H9 (cell line): ENCODE measurements at regions not wholly inside any gene's neighbourhood (a gene's known extent, or its start where the extent isn't known, plus 50 kb on each side); places are given as distances from the start of the nearest gene placed in this dataset.

Source experiments
- DNase-seq: peaks from one replicate; pipeline ENCODE4 v3.0.0-alpha.2; 2017
- H2AFZ ChIP-seq: one replicate; pipeline ENCODE4 v1.6.1; 2013; ENCODE audit warnings: mild to moderate bottlenecking, low read length, control low read depth, moderate library complexity
- H2AK5ac ChIP-seq: 2 replicates; pipeline ENCODE4 v1.6.1; 2013; ENCODE audit warnings: low read length, control low read depth, mixed read lengths; ENCODE audit not compliant: insufficient read length
- H2BK120ac ChIP-seq: one replicate; pipeline ENCODE4 v1.6.1; 2013; ENCODE audit warnings: low read depth, mild to moderate bottlenecking, low read length, control low read depth, inconsistent platforms; ENCODE audit not compliant: poor library complexity, severe bottlenecking
- H2BK12ac ChIP-seq: 2 replicates; pipeline ENCODE4 v1.6.1; 2013; ENCODE audit warnings: low read length, control low read depth, mixed read lengths, low read depth; ENCODE audit not compliant: insufficient read length
- H2BK15ac ChIP-seq: 2 replicates; pipeline ENCODE4 v1.6.1; 2013; ENCODE audit warnings: low read depth, low read length, control low read depth
- H2BK20ac ChIP-seq: one replicate; pipeline ENCODE4 v1.6.1; 2013; ENCODE audit warnings: low read depth, mild to moderate bottlenecking, low read length, control low read depth, inconsistent platforms; ENCODE audit not compliant: poor library complexity, severe bottlenecking
- H2BK5ac ChIP-seq: 2 replicates; pipeline ENCODE4 v1.6.1; 2013; ENCODE audit warnings: low read length, control low read depth, mixed read lengths; ENCODE audit not compliant: insufficient read length
- H3K14ac ChIP-seq: 2 replicates; pipeline ENCODE4 v1.6.1; 2013; ENCODE audit warnings: low read length, control low read depth; ENCODE audit not compliant: insufficient read depth
- H3K18ac ChIP-seq: 2 replicates; pipeline ENCODE4 v1.6.1; 2013; ENCODE audit warnings: low read depth, mild to moderate bottlenecking, mixed read lengths, low read length, control low read depth; ENCODE audit not compliant: insufficient read length
- H3K23ac ChIP-seq: 2 replicates; pipeline ENCODE4 v1.6.1; 2013; ENCODE audit warnings: low read length, control low read depth, mixed read lengths, low read depth; ENCODE audit not compliant: insufficient read length
- H3K23me2 ChIP-seq: 2 replicates; pipeline ENCODE4 v1.6.1; 2013; ENCODE audit warnings: low read depth, mild to moderate bottlenecking, mixed read lengths, low read length, control low read depth; ENCODE audit not compliant: insufficient read length, poor library complexity, severe bottlenecking
- H3K27ac ChIP-seq: 2 replicates; pipeline ENCODE4 v1.5.1; 2013; ENCODE audit warnings: low read length, control low read depth, mixed read lengths, low read depth; ENCODE audit not compliant: insufficient read length
- H3K27me3 ChIP-seq: 2 replicates; pipeline ENCODE4 v1.6.1; 2013; ENCODE audit warnings: low read length, control low read depth, inconsistent platforms; ENCODE audit not compliant: insufficient read depth
- H3K4ac ChIP-seq: 2 replicates; pipeline ENCODE4 v1.6.1; 2013; ENCODE audit warnings: low read depth, mild to moderate bottlenecking, control low read depth, inconsistent platforms, low read length, moderate library complexity
- H3K4me1 ChIP-seq: 2 replicates; pipeline ENCODE4 v1.6.1; 2013; ENCODE audit warnings: low read length, control low read depth, inconsistent platforms; ENCODE audit not compliant: insufficient read depth
- H3K4me2 ChIP-seq: 2 replicates; pipeline ENCODE4 v1.6.1; 2013; ENCODE audit warnings: low read length, control low read depth, mixed read lengths; ENCODE audit not compliant: insufficient read length, insufficient read depth
- H3K56ac ChIP-seq: 2 replicates; pipeline ENCODE4 v1.6.1; 2013; ENCODE audit warnings: low read depth, mild to moderate bottlenecking, mixed read lengths, low read length, control low read depth; ENCODE audit not compliant: insufficient read length
- H3K79me1 ChIP-seq: 2 replicates; pipeline ENCODE4 v1.6.1; 2013; ENCODE audit warnings: low read depth, mild to moderate bottlenecking, moderate library complexity, low read length, control low read depth, inconsistent platforms; ENCODE audit not compliant: insufficient read depth, poor library complexity, severe bottlenecking
- H3K79me2 ChIP-seq: 2 replicates; pipeline ENCODE4 v1.6.1; 2013; ENCODE audit warnings: low read length, control low read depth, inconsistent platforms; ENCODE audit not compliant: insufficient read depth
- H3K9ac ChIP-seq: 2 replicates; pipeline ENCODE4 v1.6.1; 2013; ENCODE audit warnings: low read length, control low read depth, mixed read lengths; ENCODE audit not compliant: insufficient read length; ENCODE audit errors: extremely low read depth
- H3K9me3 ChIP-seq: one replicate; pipeline ENCODE4 v1.6.1; 2013; ENCODE audit warnings: low read depth, low read length, inconsistent platforms; ENCODE audit not compliant: control insufficient read depth
- H3T11ph ChIP-seq: one replicate; pipeline ENCODE4 v1.6.1; 2013; ENCODE audit warnings: mild to moderate bottlenecking, low read length, control low read depth, inconsistent platforms
- H4K20me1 ChIP-seq: one replicate; pipeline ENCODE4 v1.6.1; 2013; ENCODE audit not compliant: control insufficient read depth, insufficient read length, insufficient read depth
- H4K5ac ChIP-seq: 2 replicates; pipeline ENCODE4 v1.6.1; 2013; ENCODE audit warnings: low read depth, mild to moderate bottlenecking, mixed read lengths, low read length, control low read depth; ENCODE audit not compliant: insufficient read length
- H4K8ac ChIP-seq: replicated peaks from 2 replicates; pipeline ENCODE4 v1.6.1; 2013; ENCODE audit warnings: low read length, control low read depth, mixed read lengths, low read depth; ENCODE audit not compliant: insufficient read length
- H4K91ac ChIP-seq: 2 replicates; pipeline ENCODE4 v1.6.1; 2013; ENCODE audit warnings: low read depth, mild to moderate bottlenecking, moderate library complexity, mixed read lengths, low read length, control low read depth; ENCODE audit not compliant: insufficient read length
- H3K27ac Mint-ChIP-seq, 3 experiments: 2 replicates in 2 of 3; 3 replicates in 1 of 3; pipeline ENCODE4 v1.8.0; 2020 to 2021; ENCODE audit warnings: mixed read lengths in 3 of 3, mild to moderate bottlenecking in 1 of 3, moderate library complexity in 1 of 3
- H3K27me3 Mint-ChIP-seq: 2 replicates; pipeline ENCODE4 v1.8.0; 2021; ENCODE audit warnings: low read depth, mild to moderate bottlenecking, moderate library complexity, mixed read lengths
- H3K36me3 Mint-ChIP-seq, 3 experiments: 2 replicates in 2 of 3; 3 replicates in 1 of 3; pipeline ENCODE4 v1.8.0; 2020 to 2021; ENCODE audit warnings: low read depth in 3 of 3, mixed read lengths in 3 of 3; ENCODE audit not compliant: insufficient read depth in 1 of 3
- H3K4me1 Mint-ChIP-seq, 2 experiments: 2 replicates each; pipeline ENCODE4 v1.8.0; 2020; ENCODE audit warnings: mixed read lengths in 2 of 2
- H3K4me3 Mint-ChIP-seq, 2 experiments: 2 replicates in 1 of 2; 3 replicates in 1 of 2; pipeline ENCODE4 v1.8.0; 2020 to 2021; ENCODE audit warnings: mild to moderate bottlenecking in 2 of 2, mixed read lengths in 2 of 2, moderate library complexity in 1 of 2
- H3K9me3 Mint-ChIP-seq, 2 experiments: 2 replicates in 1 of 2; 3 replicates in 1 of 2; pipeline ENCODE4 v1.8.0; 2020; ENCODE audit warnings: mild to moderate bottlenecking in 2 of 2, mixed read lengths in 2 of 2, moderate library complexity in 1 of 2
- WGBS: extraction: QIAGEN DNeasy Blood & Tissue Kit; methylation state at CpG from one replicate; pipeline ENCODE4 v1.1.7; 2013; ENCODE audit warnings: missing lambda C conversion rate, low lambda C conversion rate, mixed read lengths; ENCODE audit not compliant: insufficient read length; ENCODE audit errors: extremely low coverage; 5-methylcytosine and 5-hydroxymethylcytosine counted together
- TF ChIP-seq, protein P1 (sequence below): fragments of 200-600 bp; sonication (generic); conservative IDR thresholded peaks from 3 replicates; pipeline ENCODE4 v1.8.0; 2021; ENCODE audit warnings: antibody characterized with exemption, mild to moderate bottlenecking

- Histone ChIP-seq H3K79me1 (no peaks in the 10 kb centered on the region), H2BK120ac (no peak overlapping the region), H2AK5ac (no peak overlapping the region), H3K4ac (no peak overlapping the region), H3K14ac (no peak overlapping the region), H2AFZ (no peak overlapping the region), H3K23me2 (no peaks in the 10 kb centered on the region), H4K8ac (no peak overlapping the region), H3K9me3 (no peaks in the 10 kb centered on the region), H2BK12ac (no peak overlapping the region), H2BK15ac (no peak overlapping the region), H4K20me1 (no peaks in the 10 kb centered on the region), H3K27ac (no peak overlapping the region), H3K9ac (no peak overlapping the region), H2BK20ac (no peak overlapping the region), H3K18ac (no peak overlapping the region), H4K91ac (no peak overlapping the region), H4K5ac (no peak overlapping the region), H3K27me3 (no peaks in the 10 kb centered on the region), H2BK5ac (no peak overlapping the region), H3K23ac (no peak overlapping the region), H3T11ph (no peak overlapping the region), H3K4me1 (no peaks in the 10 kb centered on the region), H3K4me2 (no peak overlapping the region), H3K79me2 (no peaks in the 10 kb centered on the region), H3K56ac (no peak overlapping the region)
- no CpG with 5 or more reads among the region's 6 CpGs for WGBS
- H3K27ac Mint-ChIP-seq: no peak overlapping the region
- DNase-seq: no peak
- H3K4me1 Mint-ChIP-seq: peaks cover 12 to 25% of the 10 kb centered on the region in 2 experiments
- H3K4me3 Mint-ChIP-seq: no peak overlapping the region
- TF ChIP-seq, protein P1, sequence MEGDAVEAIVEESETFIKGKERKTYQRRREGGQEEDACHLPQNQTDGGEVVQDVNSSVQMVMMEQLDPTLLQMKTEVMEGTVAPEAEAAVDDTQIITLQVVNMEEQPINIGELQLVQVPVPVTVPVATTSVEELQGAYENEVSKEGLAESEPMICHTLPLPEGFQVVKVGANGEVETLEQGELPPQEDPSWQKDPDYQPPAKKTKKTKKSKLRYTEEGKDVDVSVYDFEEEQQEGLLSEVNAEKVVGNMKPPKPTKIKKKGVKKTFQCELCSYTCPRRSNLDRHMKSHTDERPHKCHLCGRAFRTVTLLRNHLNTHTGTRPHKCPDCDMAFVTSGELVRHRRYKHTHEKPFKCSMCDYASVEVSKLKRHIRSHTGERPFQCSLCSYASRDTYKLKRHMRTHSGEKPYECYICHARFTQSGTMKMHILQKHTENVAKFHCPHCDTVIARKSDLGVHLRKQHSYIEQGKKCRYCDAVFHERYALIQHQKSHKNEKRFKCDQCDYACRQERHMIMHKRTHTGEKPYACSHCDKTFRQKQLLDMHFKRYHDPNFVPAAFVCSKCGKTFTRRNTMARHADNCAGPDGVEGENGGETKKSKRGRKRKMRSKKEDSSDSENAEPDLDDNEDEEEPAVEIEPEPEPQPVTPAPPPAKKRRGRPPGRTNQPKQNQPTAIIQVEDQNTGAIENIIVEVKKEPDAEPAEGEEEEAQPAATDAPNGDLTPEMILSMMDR: no peak
- peaks cover 0 to 6% (median 3%) of the 10 kb centered on the region in 3 experiments; a peak in 4 of 7 replicates for H3K36me3 Mint-ChIP-seq
- H3K9me3 Mint-ChIP-seq: peaks cover 4 to 8% of the 10 kb centered on the region in 2 experiments
- H3K27me3 Mint-ChIP-seq: no peaks in the 10 kb centered on the region
These were observed 84.8 kb upstream of the NUDT4 start for GRCh38 chr12:93292731-93293566.
